K562 (cell line): ENCODE measurements at regions not wholly inside any gene's neighbourhood (a gene's known extent, or its start where the extent isn't known, plus 50 kb on each side); places are given as distances from the start of the nearest gene placed in this dataset.

Experiments used
- ATAC-seq: fragments of 200-7000 bp; cut with Tn5 transposase; 3 replicates; pipeline ENCODE4 v1.9.1; 2020; ENCODE audit warnings: moderate library complexity
- BruUV-seq: library from RNA; stranded (reverse); fragments of 400-500 nt; replicated peaks from 2 replicates; lab custom pipeline; 2021; lab: Mats Ljungman, UMichigan
- CTCF ChIA-PET: fragments of 300-600 bp; formaldehyde crosslinking; extraction: SDS; loops from one replicate; lab custom pipeline; 2021; ENCODE audit warnings: low intra/inter-chr PET ratio; lab: Yijun Ruan, JAX
- POLR2A ChIA-PET: fragments of 300-600, 350-650 bp; sonication (Branson Sonifier 250); formaldehyde crosslinking; extraction: SDS; loops from one replicate; lab custom pipeline; 2021; ENCODE audit warnings: antibody characterized with exemption, inconsistent platforms; lab: Yijun Ruan, JAX
- DNase-seq, 4 experiments: peaks; one replicate each; pipeline versions ENCODE4 v3.0.0 to v3.0.0-alpha.2; 2011 to 2018; ENCODE audit warnings: low spot score in 3 of 4, mixed read lengths in 3 of 4; ENCODE audit errors: extremely low read depth in 1 of 4
- FAIRE-seq: peaks from 2 replicates; lab custom pipeline; 2011; peaks lifted over from hg19 to GRCh38; lab: Jason Lieb, UNC
- H2AFZ ChIP-seq: 2 replicates; pipeline ENCODE4 v1.6.0; 2011; ENCODE audit warnings: low read depth, low read length, control low read depth, inconsistent platforms
- H3K27ac ChIP-seq: fragments of 200-600 bp; 3 replicates; pipeline ENCODE4 v1.8.0; 2011; ENCODE audit warnings: low read depth, mild to moderate bottlenecking, control low read depth, inconsistent platforms, low read length, moderate library complexity, mixed read lengths; ENCODE audit errors: extremely low read depth
- H3K27me3 ChIP-seq, 2 experiments: fragments of 300-600 bp in 1 of 2; 2 replicates in 1 of 2; 3 replicates in 1 of 2; pipeline versions ENCODE4 v1.6.0 to v1.8.0; 2011; ENCODE audit warnings: inconsistent platforms in 2 of 2, low read length in 2 of 2, mild to moderate bottlenecking in 1 of 2, mixed read lengths in 1 of 2, moderate library complexity in 1 of 2; ENCODE audit not compliant: control insufficient read depth in 2 of 2, insufficient read depth in 2 of 2
- H3K36me3 ChIP-seq: fragments of 300-600 bp; 3 replicates; pipeline ENCODE4 v1.8.0; 2011; ENCODE audit warnings: mild to moderate bottlenecking, low read length, inconsistent platforms; ENCODE audit not compliant: control insufficient read depth, insufficient read depth
- H3K4me1 ChIP-seq, 2 experiments: fragments of 200-600 bp in 1 of 2; replicated peaks in 1 of 2; 2 replicates in 1 of 2; 3 replicates in 1 of 2; pipeline versions ENCODE4 v1.5.1 to v1.8.0; 2011; ENCODE audit warnings: inconsistent platforms in 2 of 2, low read length in 2 of 2, mild to moderate bottlenecking in 1 of 2, mixed read lengths in 1 of 2, moderate library complexity in 1 of 2; ENCODE audit not compliant: control insufficient read depth in 2 of 2, insufficient read depth in 2 of 2
- H3K4me2 ChIP-seq: 2 replicates; pipeline ENCODE4 v1.6.1; 2011; ENCODE audit warnings: low read length, control low read depth, inconsistent platforms, mixed read lengths; ENCODE audit not compliant: insufficient read depth
- H3K4me3 ChIP-seq: fragments of 200-600 bp; sonication (generic), shearing (Covaris generic); 2 replicates; pipeline ENCODE4 v1.5.1; 2016; ENCODE audit warnings: control low read depth, inconsistent platforms
- H3K79me2 ChIP-seq: fragments of 200-600 bp; 3 replicates; pipeline ENCODE4 v1.8.0; 2011; ENCODE audit warnings: low read length, inconsistent platforms; ENCODE audit not compliant: control insufficient read depth, insufficient read depth
- H3K9ac ChIP-seq, 2 experiments: 2 replicates each; pipeline versions ENCODE4 v1.6.0 to v1.6.1; 2011; ENCODE audit warnings: low read depth in 2 of 2, low read length in 2 of 2, control low read depth in 1 of 2, inconsistent platforms in 1 of 2, mild to moderate bottlenecking in 1 of 2, mixed read lengths in 1 of 2; ENCODE audit not compliant: insufficient read depth in 1 of 2
- H3K9me1 ChIP-seq: one replicate; pipeline ENCODE4 v1.6.0; 2011; ENCODE audit warnings: inconsistent platforms, mild to moderate bottlenecking, low read length, moderate library complexity; ENCODE audit not compliant: control insufficient read depth, insufficient read depth
- H3K9me3 ChIP-seq: replicated peaks from 2 replicates; pipeline ENCODE4 v1.5.1; 2011; ENCODE audit warnings: low read depth, low read length, inconsistent platforms; ENCODE audit not compliant: control insufficient read depth, insufficient read depth
- H4K20me1 ChIP-seq: replicated peaks from 2 replicates; pipeline ENCODE4 v1.6.1; 2011; ENCODE audit warnings: low read length, inconsistent platforms, mixed read lengths; ENCODE audit not compliant: control insufficient read depth, insufficient read depth
- CBFA2T2 ChIP-seq: fragments of 450-650 bp; conservative IDR thresholded peaks from 2 replicates; pipeline ENCODE4 v1.6.1; 2017; ENCODE audit warnings: mild to moderate bottlenecking
- CHD1 ChIP-seq: fragments of 200-600 bp; sonication (generic); IDR thresholded peaks from one replicate; pipeline ENCODE4 v1.6.1; 2012; ENCODE audit warnings: mild to moderate bottlenecking, moderate library complexity, low read length, inconsistent platforms
- COPS2 ChIP-seq: fragments of 450-650 bp; conservative IDR thresholded peaks from 2 replicates; pipeline ENCODE4 v1.6.1; 2016; ENCODE audit warnings: mild to moderate bottlenecking, moderate library complexity
- ESRRB ChIP-seq: fragments of 250-450 bp; sonication (Bioruptor Pico); IDR thresholded peaks from 2 replicates; pipeline ENCODE4 v1.5.0; 2020; ENCODE audit warnings: mild to moderate bottlenecking, moderate library complexity, borderline replicate concordance
- EWSR1 ChIP-seq: fragments of 450-650 bp; IDR thresholded peaks from 2 replicates; pipeline ENCODE4 v1.6.1; 2018; ENCODE audit warnings: borderline replicate concordance, mild to moderate bottlenecking, low read depth, moderate library complexity; ENCODE audit not compliant: partially characterized antibody
- HMG20B ChIP-seq: fragments of 250-450 bp; sonication (Bioruptor Pico); IDR thresholded peaks from 2 replicates; pipeline ENCODE4 v1.5.0; 2021; ENCODE audit warnings: mild to moderate bottlenecking
- HNRNPLL ChIP-seq: fragments of 200-400 bp; formaldehyde crosslinking; IDR thresholded peaks from 2 replicates; pipeline ENCODE4 v1.6.1; 2017; ENCODE audit warnings: low read length, low read depth, mild to moderate bottlenecking; ENCODE audit not compliant: poor library complexity, severe bottlenecking
- IRF9 ChIP-seq: fragments of 450-650 bp; IDR thresholded peaks from 2 replicates; pipeline ENCODE4 v1.6.1; 2016; ENCODE audit warnings: missing biosample characterization, missing genetic modification characterization
- KLF1 ChIP-seq: fragments of 450-650 bp; IDR thresholded peaks from 2 replicates; pipeline ENCODE4 v1.6.1; 2016; ENCODE audit warnings: missing genetic modification characterization, missing compliant biosample characterization
- MCM3 ChIP-seq: fragments of 450-650 bp; IDR thresholded peaks from 2 replicates; pipeline ENCODE4 v1.6.1; 2016
- MCM7 ChIP-seq, 2 experiments: fragments of 450-650 bp; IDR thresholded peaks; 2 replicates each; pipeline ENCODE4 v1.6.1; 2016 to 2018
- RUNX1 ChIP-seq: sonication (generic); IDR thresholded peaks from 2 replicates; pipeline ENCODE4 v1.6.1; 2016; ENCODE audit warnings: antibody characterized with exemption, low read depth
- TCF15 ChIP-seq: fragments of 250-450 bp; sonication (Bioruptor Pico); IDR thresholded peaks from 2 replicates; pipeline ENCODE4 v1.8.0; 2022; ENCODE audit warnings: moderate library complexity, mild to moderate bottlenecking, inconsistent platforms
- TCF7L2 ChIP-seq: fragments of 150-350 bp; IDR thresholded peaks from 2 replicates; pipeline ENCODE4 v1.6.1; 2016; ENCODE audit warnings: low read depth, mild to moderate bottlenecking, low read length, moderate library complexity
- U2AF2 ChIP-seq: fragments of 200-400 bp; formaldehyde crosslinking; optimal IDR thresholded peaks from 2 replicates; pipeline ENCODE3; 2017; ENCODE audit warnings: low read depth, mild to moderate bottlenecking, low read length
- ZNF79 ChIP-seq: fragments of 250-450 bp; sonication (Bioruptor Pico); IDR thresholded peaks from 2 replicates; pipeline ENCODE4 v1.4.0; 2020; ENCODE audit warnings: low read depth, mild to moderate bottlenecking, moderate library complexity
- WGBS: fragments of 100-300 bp; shearing (Covaris generic); methylation state at CpG from one replicate; pipeline ENCODE4 v1.1.6; 2016; ENCODE audit warnings: low coverage, mixed read lengths; ENCODE audit not compliant: insufficient coverage; ENCODE audit errors: missing lambda C conversion rate; 5-methylcytosine and 5-hydroxymethylcytosine counted together
- in situ Hi-C: fragments of 300-500 bp; cut with MboI; formaldehyde crosslinking; loops from 4 replicates; pipeline ENCODE4 v1.15.0; 2018; ENCODE audit warnings: inconsistent platforms, mixed read lengths
- intact Hi-C: fragments of 100-400 bp; cut with micrococcal nuclease; formaldehyde crosslinking; loops from 2 replicates; pipeline ENCODE4 v1.14.2; 2022

- WGBS, result 3% methylated on average over 2 of the region's 2 CpGs
- Histone ChIP-seq H3K79me2 (no peaks in the 10 kb centered on the region), H2AFZ (no peak overlapping the region), H3K9me3 (0 out of 2 replicates have a peak, but pooled peaks cover 2% of the 10 kb centered on the region), H3K27me3 (no peaks in the 10 kb centered on the region), H3K4me1 (no peaks in the 10 kb centered on the region), H3K9ac (no peak overlapping the region), H3K36me3 (no peaks in the 10 kb centered on the region), H3K4me2 (no peak overlapping the region), H4K20me1 (no peaks in the 10 kb centered on the region), H3K4me3 (no peak overlapping the region), H3K27ac (no peak overlapping the region), H3K9me1 (no peaks in the 10 kb centered on the region)
- TF ChIP-seq ZNF79 (CRISPR knock-in tag) (no peak), TCF15 (CRISPR knock-in tag) (no peak), KLF1 (tag) (no peak), MCM7 (IDR thresholded peaks at IDR 0.05) (no peak), RUNX1 (no peak), ESRRB (CRISPR knock-in tag) (no peak), EWSR1 (no peak), CBFA2T2 (no peak), HNRNPLL (no peak), TCF7L2 (no peak), IRF9 (tag) (no peak), MCM3 (no peak), CHD1 (no peak), COPS2 (no peak), HMG20B (CRISPR knock-in tag) (no peak), U2AF2 (no peak)
- intact Hi-C loops, result no loop called here
- ChIA-PET POLR2A (no interaction called here), CTCF (no interaction called here)
- no peak for ATAC-seq
- FAIRE-seq, result no peak
- no TSS peak for BruUV-seq
- DNase-seq, result no peak
- in situ Hi-C loops, result no loop called here
Observed at GRCh38 chr7:46279290-46279689, 358.2 kb upstream of the IGFBP3 start.
